ENCODE measurements at regions not wholly inside any gene's neighbourhood (a gene's known extent, or its start where the extent isn't known, plus 50 kb on each side); places are given as distances from the start of the nearest gene placed in this dataset.
A peak's percentile ranks its signal among the peaks of the same experiment; 100 is the strongest.

DNA sequence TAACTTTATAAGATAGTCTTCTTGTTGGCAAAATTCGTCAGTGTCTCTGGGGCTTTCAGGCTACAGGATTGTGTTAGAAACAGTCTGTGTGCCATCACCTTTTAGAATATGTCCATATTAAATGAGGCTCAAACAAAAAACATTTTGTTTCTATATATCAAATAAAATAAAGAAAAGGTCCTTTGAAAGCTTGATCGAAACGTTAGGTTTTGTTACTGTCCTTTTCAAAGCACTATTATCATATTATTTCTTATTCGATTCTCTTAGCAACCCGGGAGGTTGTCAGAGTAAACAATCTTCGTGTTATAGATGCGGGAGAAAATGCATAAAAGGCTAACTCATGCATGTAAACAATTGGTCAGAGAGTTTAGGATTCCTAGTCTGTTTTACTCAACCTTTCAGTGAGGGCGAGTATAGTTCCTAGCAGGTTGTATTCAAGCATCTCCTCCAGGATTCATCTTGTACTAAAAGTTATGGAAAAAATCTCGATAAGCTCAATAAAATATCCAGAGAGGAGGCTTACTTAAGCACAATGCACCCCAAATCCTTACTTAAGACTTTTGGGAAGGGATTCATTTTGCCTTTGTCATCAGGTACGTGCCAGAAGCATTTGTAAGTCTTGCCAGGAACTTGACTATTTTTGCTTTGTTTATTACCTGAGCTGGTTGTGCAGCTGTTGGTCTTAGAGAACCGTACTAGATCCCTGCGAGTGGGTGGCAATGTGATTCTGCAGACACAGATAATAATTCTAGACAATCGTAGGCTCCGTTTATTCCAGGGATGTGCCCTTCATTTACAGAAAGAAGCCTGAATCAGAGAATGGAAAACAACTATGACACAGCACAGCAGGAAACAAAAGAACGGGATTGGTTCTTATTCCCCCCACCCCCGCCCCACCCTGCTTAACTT is 159.6 kb upstream of the ZNF217 start:
- TF ChIP-seq, protein P1, sequence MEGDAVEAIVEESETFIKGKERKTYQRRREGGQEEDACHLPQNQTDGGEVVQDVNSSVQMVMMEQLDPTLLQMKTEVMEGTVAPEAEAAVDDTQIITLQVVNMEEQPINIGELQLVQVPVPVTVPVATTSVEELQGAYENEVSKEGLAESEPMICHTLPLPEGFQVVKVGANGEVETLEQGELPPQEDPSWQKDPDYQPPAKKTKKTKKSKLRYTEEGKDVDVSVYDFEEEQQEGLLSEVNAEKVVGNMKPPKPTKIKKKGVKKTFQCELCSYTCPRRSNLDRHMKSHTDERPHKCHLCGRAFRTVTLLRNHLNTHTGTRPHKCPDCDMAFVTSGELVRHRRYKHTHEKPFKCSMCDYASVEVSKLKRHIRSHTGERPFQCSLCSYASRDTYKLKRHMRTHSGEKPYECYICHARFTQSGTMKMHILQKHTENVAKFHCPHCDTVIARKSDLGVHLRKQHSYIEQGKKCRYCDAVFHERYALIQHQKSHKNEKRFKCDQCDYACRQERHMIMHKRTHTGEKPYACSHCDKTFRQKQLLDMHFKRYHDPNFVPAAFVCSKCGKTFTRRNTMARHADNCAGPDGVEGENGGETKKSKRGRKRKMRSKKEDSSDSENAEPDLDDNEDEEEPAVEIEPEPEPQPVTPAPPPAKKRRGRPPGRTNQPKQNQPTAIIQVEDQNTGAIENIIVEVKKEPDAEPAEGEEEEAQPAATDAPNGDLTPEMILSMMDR (IDR thresholded peaks at IDR 0.05; ENCODE audit: insufficient read depth, low read depth, low read length, missing control alignments): no peak
- peak overlapping the region; percentile 18 for H3K4me3 ChIP-seq (ENCODE audit: low read length)
- peak; percentile 85 for DNase-seq (ENCODE audit: low read depth)

DNA sequence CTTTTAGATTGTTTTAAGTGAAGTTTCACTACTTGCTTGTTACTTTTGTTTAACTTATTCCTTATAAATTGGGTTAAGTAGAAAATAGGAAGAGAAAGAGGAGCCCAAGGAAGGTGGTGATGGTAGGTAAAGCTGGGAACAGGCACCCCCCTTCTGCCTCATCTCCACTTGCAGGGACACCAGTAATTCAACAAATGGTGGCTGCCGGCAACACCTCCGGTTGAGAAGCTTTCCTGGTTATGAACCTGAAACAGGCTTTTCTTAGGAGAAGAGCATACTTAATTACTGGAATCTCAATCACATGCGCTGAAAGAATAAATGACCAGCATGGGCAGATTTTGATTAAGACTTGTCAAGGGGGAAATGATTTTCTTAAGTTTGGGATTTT is 158.9 kb upstream of the ZNF217 start:
- DNase-seq (ENCODE audit: low read depth): no peak
- no peak overlapping the region for H3K4me3 ChIP-seq (ENCODE audit: low read length)
- TF ChIP-seq, protein P1 (IDR thresholded peaks at IDR 0.05; ENCODE audit: insufficient read depth, low read depth, low read length, missing control alignments): no peak

DNA sequence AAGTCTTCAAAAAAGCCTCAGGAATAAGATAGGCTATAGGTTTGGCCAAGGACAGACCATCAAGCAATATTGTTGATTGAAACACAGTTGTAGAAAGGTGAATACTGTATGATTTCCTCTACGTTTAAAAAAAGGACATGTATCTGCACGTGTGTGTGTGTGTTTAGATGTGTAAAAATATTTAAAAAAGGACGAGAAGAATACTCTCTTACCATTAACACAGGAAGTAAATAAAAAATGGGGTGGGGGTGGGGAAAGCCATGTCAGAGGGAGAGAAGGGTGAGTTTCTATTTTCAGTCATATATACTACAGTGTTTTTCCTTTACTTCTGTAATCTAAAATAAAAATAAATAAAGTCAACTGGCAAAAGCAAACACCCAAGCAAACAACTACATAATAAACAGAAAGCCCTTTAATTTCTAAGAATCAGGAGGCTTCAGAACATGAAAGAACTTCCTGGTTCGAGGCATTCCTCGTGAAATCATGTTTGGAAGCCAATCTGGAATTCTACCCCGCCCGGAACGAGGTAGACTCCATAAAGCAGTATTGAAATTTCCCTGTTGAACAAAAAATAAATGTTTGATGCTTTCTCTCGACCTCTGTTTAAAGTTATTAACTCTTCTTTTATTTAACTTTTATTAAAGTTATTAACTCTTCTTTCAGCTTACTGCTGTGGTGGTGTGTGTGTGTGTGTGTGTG is 158.1 kb upstream of the ZNF217 start:
- TF ChIP-seq, protein P1 (IDR thresholded peaks at IDR 0.05; ENCODE audit: insufficient read depth, low read depth, low read length, missing control alignments): no peak
- DNase-seq (ENCODE audit: low read depth): no peak
- H3K4me3 ChIP-seq (ENCODE audit: low read length): no peak overlapping the region

DNA sequence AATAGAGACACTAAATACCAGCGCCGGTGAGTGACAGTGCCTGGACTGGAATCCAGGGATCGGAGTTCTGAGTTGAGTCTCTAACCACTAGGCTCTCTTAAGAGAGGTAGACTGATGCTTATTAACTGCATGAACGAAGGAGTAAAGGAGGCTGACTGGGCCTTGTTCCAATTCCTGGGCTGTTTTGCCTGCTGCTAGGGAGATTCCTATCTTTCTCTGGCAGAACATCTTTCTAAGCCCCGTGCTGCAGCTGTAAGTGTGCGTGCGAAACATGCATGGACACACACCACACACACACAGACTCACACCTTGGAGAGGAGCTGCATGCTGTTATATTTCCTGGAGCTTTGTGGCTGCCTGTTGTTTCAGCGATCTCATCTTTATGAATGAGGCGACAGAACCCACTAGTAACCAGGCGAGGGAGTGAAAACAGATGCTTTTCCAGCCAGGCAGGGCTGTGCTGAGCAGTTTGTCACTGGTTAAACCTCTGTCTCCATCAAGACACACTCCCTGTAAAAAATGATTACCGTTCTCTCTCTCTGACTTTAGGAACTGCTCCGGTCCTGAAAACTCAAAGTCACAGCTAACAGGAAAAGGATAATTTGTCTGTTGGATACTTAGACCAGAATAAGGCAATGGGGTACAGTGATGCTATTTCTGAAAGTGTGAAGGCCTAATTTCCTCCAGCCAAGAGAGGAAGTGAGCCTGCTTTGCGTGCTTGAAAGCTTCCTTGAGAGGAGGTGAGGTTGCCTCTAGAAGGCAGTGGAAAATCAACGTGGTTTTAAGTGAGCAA is 157.4 kb upstream of the ZNF217 start:
- DNase-seq (ENCODE audit: low read depth): no peak
- H3K4me3 ChIP-seq (ENCODE audit: low read length): no peak overlapping the region
- TF ChIP-seq, protein P1 (IDR thresholded peaks at IDR 0.05; ENCODE audit: insufficient read depth, low read depth, low read length, missing control alignments): no peak

DNA sequence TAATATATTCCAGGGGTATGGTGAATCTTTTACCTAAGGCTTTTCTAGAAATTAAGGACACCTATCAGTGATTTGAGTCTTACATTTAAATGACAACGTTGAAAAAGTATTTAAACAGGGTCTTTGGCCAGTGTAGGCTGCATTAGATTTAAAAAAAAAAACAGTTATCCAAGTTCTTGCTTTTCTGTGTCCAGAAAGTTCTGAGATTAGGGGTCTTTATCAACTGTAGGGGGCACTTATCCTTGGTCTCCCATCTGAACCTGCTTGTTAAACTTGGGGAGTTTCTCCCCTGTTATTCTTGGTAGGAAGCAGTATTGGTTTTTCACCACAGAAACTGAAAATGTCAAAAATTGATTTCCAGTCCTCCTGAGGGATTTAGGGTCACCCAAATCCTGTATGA is 155.9 kb upstream of the ZNF217 start:
- H3K4me3 ChIP-seq (ENCODE audit: low read length): no peak overlapping the region
- TF ChIP-seq, protein P1 (IDR thresholded peaks at IDR 0.05; ENCODE audit: insufficient read depth, low read depth, low read length, missing control alignments): no peak
- no peak for DNase-seq (ENCODE audit: low read depth)

DNA sequence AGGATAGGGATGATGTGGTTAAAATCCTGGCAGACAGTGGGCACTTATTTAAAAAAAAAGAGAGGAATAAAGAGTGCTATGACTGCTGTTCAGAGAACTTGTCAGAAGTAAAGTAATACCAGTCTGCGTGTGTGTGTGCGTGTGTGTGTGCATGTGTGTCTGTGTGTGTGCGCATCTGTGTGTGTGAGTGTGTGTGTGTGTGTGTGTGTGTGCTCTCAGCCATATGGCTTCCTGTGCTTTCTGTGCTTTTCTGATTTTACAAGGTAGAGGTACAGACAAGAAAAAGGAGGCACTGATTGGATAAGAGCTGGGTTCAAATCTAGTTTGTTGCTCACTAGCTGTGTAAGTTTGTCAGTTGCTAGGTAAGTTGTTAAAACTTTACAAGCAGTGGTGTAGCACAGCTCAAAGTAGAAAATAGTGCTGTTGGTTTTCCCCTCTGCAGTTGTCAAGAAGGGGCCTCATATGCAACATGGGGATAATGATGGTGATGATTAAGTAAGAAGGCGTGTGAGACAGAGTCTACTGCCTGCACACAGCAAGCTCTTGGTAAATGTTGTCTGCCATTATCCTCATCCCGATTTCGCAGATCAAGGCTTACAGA is 155.3 kb upstream of the ZNF217 start:
- H3K4me3 ChIP-seq (ENCODE audit: low read length): no peak overlapping the region
- peak; percentile 40 for DNase-seq (ENCODE audit: low read depth)
- TF ChIP-seq, protein P1 (IDR thresholded peaks at IDR 0.05; ENCODE audit: insufficient read depth, low read depth, low read length, missing control alignments): no peak
